ENCODE measurements at regions not wholly inside any gene's neighbourhood (a gene's known extent, or its start where the extent isn't known, plus 50 kb on each side); places are given as distances from the start of the nearest gene placed in this dataset.

- ChIA-PET CTCF (no interaction called here), POLR2A (no interaction called here)
- no peak overlapping the region for H3K27ac ChIP-seq (ENCODE audit: low read length in 2 of 2)
- no peaks in the 10 kb centered on the region for H3K27me3 Mint-ChIP-seq
- H3K9me3 ChIP-seq (ENCODE audit: control extremely low read depth in 1 of 3, control insufficient read depth in 2 of 3, insufficient read depth in 1 of 3, low read length in 2 of 3): no peaks in the 10 kb centered on the region
- TF ChIP-seq, protein P1, sequence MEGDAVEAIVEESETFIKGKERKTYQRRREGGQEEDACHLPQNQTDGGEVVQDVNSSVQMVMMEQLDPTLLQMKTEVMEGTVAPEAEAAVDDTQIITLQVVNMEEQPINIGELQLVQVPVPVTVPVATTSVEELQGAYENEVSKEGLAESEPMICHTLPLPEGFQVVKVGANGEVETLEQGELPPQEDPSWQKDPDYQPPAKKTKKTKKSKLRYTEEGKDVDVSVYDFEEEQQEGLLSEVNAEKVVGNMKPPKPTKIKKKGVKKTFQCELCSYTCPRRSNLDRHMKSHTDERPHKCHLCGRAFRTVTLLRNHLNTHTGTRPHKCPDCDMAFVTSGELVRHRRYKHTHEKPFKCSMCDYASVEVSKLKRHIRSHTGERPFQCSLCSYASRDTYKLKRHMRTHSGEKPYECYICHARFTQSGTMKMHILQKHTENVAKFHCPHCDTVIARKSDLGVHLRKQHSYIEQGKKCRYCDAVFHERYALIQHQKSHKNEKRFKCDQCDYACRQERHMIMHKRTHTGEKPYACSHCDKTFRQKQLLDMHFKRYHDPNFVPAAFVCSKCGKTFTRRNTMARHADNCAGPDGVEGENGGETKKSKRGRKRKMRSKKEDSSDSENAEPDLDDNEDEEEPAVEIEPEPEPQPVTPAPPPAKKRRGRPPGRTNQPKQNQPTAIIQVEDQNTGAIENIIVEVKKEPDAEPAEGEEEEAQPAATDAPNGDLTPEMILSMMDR (IDR thresholded peaks at IDR 0.05): no peak
- no peak for TF ChIP-seq EZH2 (IDR thresholded peaks at IDR 0.05; ENCODE audit: borderline replicate concordance, insufficient read depth, low read depth, low read length, poor library complexity, severe bottlenecking)
- DNase-seq (no peak), ATAC-seq (ENCODE audit: low read depth) (no peak)
- no peak overlapping the region for H3K4me2 ChIP-seq (replicated peaks; ENCODE audit: low read depth, low read length, poor library complexity, severe bottlenecking)
- H3K27ac Mint-ChIP-seq: no peak overlapping the region
- WGBS (ENCODE audit: insufficient coverage): no CpG with 5 or more reads among the region's 2 CpGs
- H3K4me1 Mint-ChIP-seq: no peaks in the 10 kb centered on the region
- intact Hi-C loops (cut with micrococcal nuclease): no loop called here
- H3K9me3 Mint-ChIP-seq (ENCODE audit: insufficient read depth): no peaks in the 10 kb centered on the region
- no peak overlapping the region for H3K4me3 Mint-ChIP-seq
- no peak overlapping the region for H2AFZ ChIP-seq (ENCODE audit: insufficient read depth, low read depth, low read length, poor library complexity, severe bottlenecking)
- H3K9ac ChIP-seq (ENCODE audit: low read length): no peak overlapping the region
- no peaks in the 10 kb centered on the region for H3K27me3 ChIP-seq (replicated peaks in 1 of 4; ENCODE audit: control extremely low read depth in 1 of 4, control insufficient read depth in 3 of 4, insufficient read depth in 4 of 4, low read length in 3 of 4)
- no peaks in the 10 kb centered on the region for H4K20me1 ChIP-seq (ENCODE audit: control insufficient read depth, insufficient read depth, low read length, poor library complexity, severe bottlenecking)
- H3K4me3 ChIP-seq (ENCODE audit: control extremely low read depth in 1 of 5, extremely low read depth in 1 of 5, insufficient read depth in 1 of 5, low read depth in 2 of 5, low read length in 4 of 5): no peak overlapping the region
- no peaks in the 10 kb centered on the region for H3K4me1 ChIP-seq (ENCODE audit: control insufficient read depth in 2 of 2, insufficient read depth in 2 of 2, low read length in 2 of 2)
- H3K36me3 ChIP-seq (replicated peaks in 1 of 2; ENCODE audit: control extremely low read depth in 1 of 2, control insufficient read depth in 1 of 2, extremely low read depth in 1 of 2, insufficient read depth in 2 of 2, low read length in 1 of 2): no peaks in the 10 kb centered on the region
- no peaks in the 10 kb centered on the region for H3K79me2 ChIP-seq (ENCODE audit: control insufficient read depth, insufficient read depth, low read length)
Observed at GRCh38 chr7:119688831-119689230, 584.1 kb upstream of the KCND2 start.

DNA sequence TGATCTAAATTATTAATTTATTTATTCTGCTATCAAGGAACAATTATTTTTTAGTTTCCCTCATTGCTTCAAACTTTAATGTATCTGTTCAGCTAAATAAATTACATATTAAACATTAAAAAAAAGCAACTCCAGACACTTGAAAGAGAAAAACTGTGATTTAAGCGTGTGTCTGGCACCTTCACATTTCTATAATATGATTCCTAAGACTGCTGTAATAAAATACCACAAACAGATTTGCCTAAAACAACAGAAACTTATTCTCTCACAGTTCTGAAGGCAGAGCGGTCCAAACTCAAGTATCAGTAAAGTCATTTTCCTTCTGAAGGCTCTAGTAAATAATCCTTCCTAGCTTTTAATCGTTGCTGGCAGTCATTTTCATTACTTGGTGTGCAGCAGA, 580.4 kb upstream of the KCND2 start:
- ChIA-PET CTCF (no interaction called here), POLR2A (no interaction called here)
- Histone ChIP-seq H3K79me2 (ENCODE audit: control insufficient read depth, insufficient read depth, low read length) (no peaks in the 10 kb centered on the region), H3K36me3 (replicated peaks in 1 of 2; ENCODE audit: control extremely low read depth in 1 of 2, control insufficient read depth in 1 of 2, extremely low read depth in 1 of 2, insufficient read depth in 2 of 2, low read length in 1 of 2) (no peaks in the 10 kb centered on the region), H3K4me1 (ENCODE audit: control insufficient read depth in 2 of 2, insufficient read depth in 2 of 2, low read length in 2 of 2) (no peaks in the 10 kb centered on the region), H3K4me2 (replicated peaks; ENCODE audit: low read depth, low read length, poor library complexity, severe bottlenecking) (no peak overlapping the region), H3K27me3 (replicated peaks in 1 of 4; ENCODE audit: control extremely low read depth in 1 of 4, control insufficient read depth in 3 of 4, insufficient read depth in 4 of 4, low read length in 3 of 4) (no peaks in the 10 kb centered on the region), H3K4me3 (ENCODE audit: control extremely low read depth in 1 of 5, extremely low read depth in 1 of 5, insufficient read depth in 1 of 5, low read depth in 2 of 5, low read length in 4 of 5) (no peak overlapping the region), H3K27ac (ENCODE audit: low read length in 2 of 2) (no peak overlapping the region), H4K20me1 (ENCODE audit: control insufficient read depth, insufficient read depth, low read length, poor library complexity, severe bottlenecking) (no peaks in the 10 kb centered on the region), H2AFZ (ENCODE audit: insufficient read depth, low read depth, low read length, poor library complexity, severe bottlenecking) (no peak overlapping the region), H3K9me3 (ENCODE audit: control extremely low read depth in 1 of 3, control insufficient read depth in 2 of 3, insufficient read depth in 1 of 3, low read length in 2 of 3) (no peaks in the 10 kb centered on the region), H3K9ac (ENCODE audit: low read length) (no peak overlapping the region)
- intact Hi-C loops (cut with micrococcal nuclease): no loop called here
- ATAC-seq (ENCODE audit: low read depth) (no peak), DNase-seq (no peak)
- Mint-ChIP-seq H3K4me1 (no peaks in the 10 kb centered on the region), H3K4me3 (no peak overlapping the region), H3K27me3 (no peaks in the 10 kb centered on the region), H3K27ac (no peak overlapping the region), H3K9me3 (ENCODE audit: insufficient read depth) (peaks cover 4% of the 10 kb centered on the region)
- 100% methylated on average over 1 of the region's 3 CpGs for WGBS (ENCODE audit: insufficient coverage)
- TF ChIP-seq, protein P1 (IDR thresholded peaks at IDR 0.05): no peak
- TF ChIP-seq EZH2 (IDR thresholded peaks at IDR 0.05; ENCODE audit: borderline replicate concordance, insufficient read depth, low read depth, low read length, poor library complexity, severe bottlenecking): no peak
